Epidermal melanocyte (primary cell): ENCODE measurements at regions not wholly inside any gene's neighbourhood (a gene's known extent, or its start where the extent isn't known, plus 50 kb on each side); places are given as distances from the start of the nearest gene placed in this dataset.
"Not testable (repeated sequence)": the region's sequence is repeated elsewhere in the genome, so short reads cannot be mapped to it uniquely, and the experiment has no call there.

ENCODE experiments used
- DNase-seq: peaks from one replicate; pipeline ENCODE4 v3.0.0; 2011; ENCODE audit warnings: low spot score; ENCODE audit not compliant: insufficient read length

GRCh38 chr11:42296910-42297309, 837.5 kb upstream of the LRRC4C start:
- no peak for DNase-seq

- DNase-seq, result no peak
These were observed 840.3 kb upstream of the LRRC4C start for GRCh38 chr11:42299780-42300179.

GRCh38 chr11:42301777-42302176, 842.3 kb upstream of the LRRC4C start:
- no peak for DNase-seq

- no peak for DNase-seq
These were observed 852.1 kb upstream of the LRRC4C start for GRCh38 chr11:42311514-42311913.

GRCh38 chr11:42311944-42312343, 852.5 kb upstream of the LRRC4C start:
- DNase-seq, result no peak

- no peak for DNase-seq
These were observed 855.8 kb upstream of the LRRC4C start for GRCh38 chr11:42315267-42315666.

GRCh38 chr11:42315846-42316245, 856.4 kb upstream of the LRRC4C start:
- no peak for DNase-seq

GRCh38 chr11:42319921-42320320, 860.5 kb upstream of the LRRC4C start:
- DNase-seq, result no peak

GRCh38 chr11:42329929-42330565, 870.6 kb upstream of the LRRC4C start:
- DNase-seq, result no peak

GRCh38 chr11:42337786-42338455, 878.5 kb upstream of the LRRC4C start:
- DNase-seq, result no peak

- no peak for DNase-seq
These were observed 884.8 kb upstream of the LRRC4C start for GRCh38 chr11:42344204-42344792.

GRCh38 chr11:42345933-42346332, 886.5 kb upstream of the LRRC4C start:
- no peak for DNase-seq

- DNase-seq, result no peak
These were observed 904.2 kb upstream of the LRRC4C start for GRCh38 chr11:42363701-42364100.

- no peak for DNase-seq
These were observed 921.7 kb upstream of the API5 start for GRCh38 chr11:42390116-42390515.

GRCh38 chr11:42397483-42397882, 914.3 kb upstream of the API5 start:
- no peak for DNase-seq

GRCh38 chr11:42407341-42407740, 904.5 kb upstream of the API5 start:
- DNase-seq, result no peak

GRCh38 chr11:42410251-42410955, 901.4 kb upstream of the API5 start:
- DNase-seq, result no peak

- no peak for DNase-seq
These were observed 899.2 kb upstream of the API5 start for GRCh38 chr11:42412590-42412989.

GRCh38 chr11:42417691-42418090, 894.1 kb upstream of the API5 start:
- no peak for DNase-seq

GRCh38 chr11:42422090-42422489, 889.7 kb upstream of the API5 start:
- no peak for DNase-seq

- not testable (repeated sequence) for DNase-seq
These were observed 876.9 kb upstream of the API5 start for GRCh38 chr11:42434911-42435310.

- DNase-seq, result no peak
These were observed 867.4 kb upstream of the API5 start for GRCh38 chr11:42444406-42444805.
